HG03571 (cell line): ENCODE measurements at regions not wholly inside any gene's neighbourhood (a gene's known extent, or its start where the extent isn't known, plus 50 kb on each side); places are given as distances from the start of the nearest gene placed in this dataset.
A peak's percentile ranks its signal among the peaks of the same experiment; 100 is the strongest.

Experiments
- ATAC-seq: cut with Tn5 transposase; IDR thresholded peaks from one replicate; pipeline ENCODE4 v1.9.1; 2021; ENCODE audit not compliant: unreplicated experiment

DNA sequence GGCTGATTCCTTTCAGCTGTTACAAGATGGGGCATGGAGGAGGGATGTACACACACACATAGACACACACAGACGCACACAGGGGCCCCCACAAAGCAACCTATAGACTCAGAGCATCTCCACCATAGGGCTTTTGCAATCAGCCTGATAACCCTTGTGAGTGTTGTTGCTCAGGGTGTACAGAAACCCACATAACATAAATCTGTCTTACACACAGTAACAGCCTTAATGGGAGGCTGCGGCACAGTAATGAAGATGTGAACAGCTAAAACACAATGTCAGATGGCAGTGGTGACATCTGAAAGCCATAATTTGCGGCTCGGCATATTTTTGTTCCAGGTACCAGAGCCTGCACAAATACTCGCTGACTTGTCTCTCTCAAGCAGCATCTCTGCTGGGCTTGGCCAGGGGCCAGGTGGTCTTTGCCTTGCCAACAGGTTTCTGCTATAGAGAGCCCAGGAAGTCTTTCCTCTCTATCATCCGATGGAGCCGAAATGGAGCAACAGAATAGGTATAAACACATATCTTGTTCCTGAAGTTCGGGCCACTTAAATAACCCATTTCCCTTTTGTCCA is 357.2 kb upstream of the GATB start:
- ATAC-seq = no peak

- no peak for ATAC-seq
These were observed 356.7 kb upstream of the GATB start for GRCh38 chr4:152117520-152117919.

DNA sequence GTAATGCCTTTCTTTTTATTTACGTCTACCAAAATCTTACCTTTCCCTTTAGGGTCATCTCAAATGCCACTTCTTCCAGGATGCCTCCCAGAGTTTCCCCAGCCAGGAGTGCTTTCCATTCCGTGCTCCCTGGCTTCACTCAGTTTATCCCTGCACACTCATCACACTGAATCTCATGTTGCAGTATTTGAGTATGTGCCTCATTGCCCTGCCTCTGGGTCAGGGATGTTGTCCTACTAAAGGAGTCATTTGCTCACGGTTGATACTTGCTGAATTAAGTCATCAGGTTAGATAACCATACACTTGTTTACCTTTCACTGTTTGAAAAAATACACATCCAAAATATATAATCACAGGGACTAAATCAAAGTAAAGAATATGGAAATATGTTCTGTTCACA is 356.2 kb upstream of the GATB start:
- ATAC-seq = no peak

DNA sequence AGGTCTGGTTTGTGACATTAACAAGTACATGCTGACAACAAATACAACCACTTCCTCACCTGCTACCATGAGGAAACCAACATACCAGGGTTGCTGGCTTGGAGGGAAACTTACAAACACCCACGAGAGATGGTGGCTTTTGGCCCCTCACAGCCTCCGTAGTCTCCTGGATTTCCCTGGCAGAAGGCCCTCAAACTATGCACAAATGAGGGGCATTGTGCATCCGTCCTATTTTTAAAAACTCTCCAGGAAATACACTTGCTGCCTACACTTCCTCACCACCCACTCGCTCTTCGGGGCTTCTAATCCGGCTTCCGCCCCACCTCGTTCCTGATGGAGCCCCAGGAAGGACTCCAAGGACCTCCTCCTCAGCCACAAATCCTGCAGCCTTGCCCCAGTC is 355.0 kb upstream of the GATB start:
- no peak for ATAC-seq

DNA sequence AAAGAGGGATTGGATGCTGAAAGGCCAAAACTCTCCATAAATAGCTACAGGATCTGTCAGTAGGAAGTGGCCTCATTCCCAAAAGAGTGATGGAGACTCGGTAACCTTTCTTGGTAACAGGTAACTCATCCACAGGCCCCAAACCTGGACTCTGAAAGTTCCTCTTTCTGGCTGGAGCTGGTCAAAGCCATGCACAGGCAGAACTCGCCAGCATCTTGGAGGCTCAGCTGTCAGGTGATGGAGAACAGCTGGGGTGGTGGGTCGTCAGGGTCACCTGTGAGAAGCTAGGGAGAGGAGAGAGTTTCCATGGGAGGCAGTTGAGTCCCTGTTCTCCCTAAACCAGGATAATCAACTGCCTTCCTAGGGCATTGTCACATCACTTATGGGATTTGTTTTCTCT is 354.3 kb upstream of the GATB start:
- no peak for ATAC-seq

DNA sequence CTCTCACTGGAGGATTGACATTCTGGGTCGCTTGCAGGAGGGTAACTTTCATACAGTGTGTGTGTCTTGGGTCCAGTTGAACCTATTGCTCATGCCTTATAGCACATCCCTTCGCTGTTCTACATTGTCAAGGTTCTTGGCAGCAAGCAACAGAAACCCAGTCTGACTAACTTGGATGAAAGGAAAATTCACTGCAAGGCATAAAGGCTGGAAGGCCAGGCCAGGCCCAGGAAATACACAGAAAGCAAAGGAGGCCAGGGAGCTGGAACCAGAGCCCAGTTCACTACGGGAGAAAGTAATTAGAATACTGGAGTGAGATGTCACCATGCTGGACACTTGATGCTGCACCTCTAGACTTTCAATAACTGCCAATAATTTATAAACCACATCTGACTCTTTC is 353.8 kb upstream of the GATB start:
- no peak for ATAC-seq

DNA sequence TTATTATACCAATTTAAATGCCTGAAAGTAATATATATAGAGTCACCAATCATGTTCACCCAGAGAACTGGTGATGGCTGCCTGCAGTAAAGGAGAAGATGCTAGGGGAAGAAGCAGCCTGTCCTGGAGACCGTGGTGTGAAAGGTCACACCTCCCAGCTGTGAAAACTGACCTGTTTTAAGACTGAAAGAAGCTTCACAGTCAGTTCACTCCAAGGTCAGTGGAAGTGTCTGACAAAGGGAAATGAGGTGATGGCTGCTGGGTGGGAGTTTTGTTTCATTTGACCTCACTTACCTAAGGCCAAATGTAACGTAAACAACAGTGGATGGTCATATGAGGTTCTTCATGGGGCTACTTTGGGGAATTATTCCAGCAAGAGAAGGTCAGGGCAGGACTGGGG is 352.1 kb upstream of the GATB start:
- ATAC-seq = peak; percentile 62

GRCh38 chr4:152112190-152112589 is 351.4 kb upstream of the GATB start:
- ATAC-seq = no peak

DNA sequence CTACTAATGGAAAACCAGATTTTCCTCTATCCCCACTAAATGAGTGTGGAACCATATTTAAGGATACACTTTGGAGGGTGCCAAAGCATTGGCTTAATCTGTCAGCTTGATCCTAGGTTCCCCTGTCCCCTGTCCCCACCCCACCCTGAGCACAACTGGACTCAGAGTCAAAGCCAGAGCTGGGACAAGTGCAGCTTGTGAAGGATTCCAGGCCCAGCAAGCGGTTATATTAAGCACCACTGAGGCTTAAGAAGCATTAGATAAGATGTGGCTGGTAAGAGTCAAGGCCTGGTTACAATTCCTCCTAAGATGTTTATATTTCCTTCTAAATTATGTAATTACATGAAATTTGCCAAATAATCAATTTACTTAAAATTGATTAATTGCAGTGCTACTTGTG is 350.0 kb upstream of the GATB start:
- no peak for ATAC-seq

- ATAC-seq = no peak
These were observed 349.0 kb upstream of the GATB start for GRCh38 chr4:152109531-152110509.

GRCh38 chr4:152107736-152108500 is 347.1 kb upstream of the GATB start:
- no peak for ATAC-seq

DNA sequence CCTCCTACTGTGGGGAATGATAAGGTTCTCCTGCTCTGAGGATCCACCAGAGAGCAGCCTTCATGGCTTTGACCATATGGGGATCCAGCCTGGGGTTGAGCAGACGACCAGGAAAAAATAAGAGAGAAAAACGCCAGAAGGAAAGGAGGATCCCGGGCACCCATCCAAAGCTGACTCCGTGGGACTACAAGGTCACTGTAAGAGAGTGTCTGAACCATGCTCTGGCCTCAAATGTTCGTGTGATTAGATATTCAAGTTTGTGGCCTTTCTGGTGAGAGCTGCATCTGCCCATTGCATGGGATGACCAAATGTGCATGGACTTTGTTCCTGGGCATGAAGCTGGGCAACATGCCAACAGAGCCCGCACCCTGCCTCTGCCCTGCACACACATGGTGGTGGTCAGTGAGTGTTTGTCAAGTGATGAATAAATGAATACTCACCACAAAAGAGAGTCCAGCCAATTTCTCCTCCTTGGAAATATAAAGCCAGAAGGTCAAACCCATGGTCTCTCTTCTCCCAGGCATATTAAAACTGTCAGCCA is 346.0 kb upstream of the GATB start:
- no peak for ATAC-seq

DNA sequence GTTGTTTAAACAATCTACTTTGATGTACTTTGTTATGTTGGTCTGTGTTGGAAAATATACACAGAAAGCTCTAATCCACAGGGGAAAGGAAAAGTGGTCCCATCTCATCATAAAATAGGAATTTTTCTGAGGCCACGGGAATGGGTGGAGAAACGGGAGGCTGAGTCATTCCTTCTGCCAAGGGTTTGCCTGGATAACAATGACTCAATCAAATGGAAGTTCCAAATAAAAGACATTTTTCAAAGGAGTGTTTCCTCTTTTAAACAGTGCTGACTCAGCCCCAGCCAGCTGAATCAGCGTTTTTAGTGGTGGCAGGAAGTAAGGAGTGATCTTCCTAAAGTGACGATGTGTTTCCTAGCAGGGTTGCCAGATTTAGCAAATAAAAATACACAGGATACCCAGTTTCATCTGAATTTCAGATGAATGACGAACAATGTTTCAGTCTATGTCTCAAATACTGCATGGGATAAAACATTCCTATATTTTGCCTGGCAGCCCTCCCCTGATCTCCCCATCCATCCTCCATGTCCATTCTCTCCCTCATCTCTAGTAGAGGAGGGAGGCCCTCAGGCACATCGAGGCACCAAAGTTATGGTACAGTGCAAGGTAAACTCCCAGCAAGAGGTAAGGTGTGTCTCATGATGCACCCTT is 345.4 kb upstream of the GATB start:
- ATAC-seq = no peak

DNA sequence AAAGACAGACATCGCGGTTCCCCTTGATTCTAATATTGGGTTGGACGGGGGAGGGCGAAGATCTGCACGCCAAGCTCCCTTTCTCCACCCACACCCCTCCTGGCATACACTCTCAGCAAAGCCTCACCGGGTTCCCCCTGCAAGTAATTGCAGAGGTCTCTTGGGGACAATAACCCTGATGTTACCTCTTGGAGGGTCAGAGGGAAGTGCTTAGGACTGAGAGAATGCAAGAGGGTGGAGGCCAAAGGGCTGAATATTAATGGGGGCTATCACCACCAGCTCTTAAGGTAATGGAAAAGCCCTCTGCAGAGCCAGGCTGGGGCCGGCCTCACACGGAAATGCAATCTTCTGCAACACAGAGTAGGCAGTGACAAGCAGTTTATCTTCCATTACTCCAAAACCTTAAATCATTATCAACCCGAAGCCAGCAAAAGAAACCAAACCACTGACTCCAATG is 344.1 kb upstream of the GATB start:
- no peak for ATAC-seq

- ATAC-seq = no peak
These were observed 343.5 kb upstream of the GATB start for GRCh38 chr4:152104356-152104755.

DNA sequence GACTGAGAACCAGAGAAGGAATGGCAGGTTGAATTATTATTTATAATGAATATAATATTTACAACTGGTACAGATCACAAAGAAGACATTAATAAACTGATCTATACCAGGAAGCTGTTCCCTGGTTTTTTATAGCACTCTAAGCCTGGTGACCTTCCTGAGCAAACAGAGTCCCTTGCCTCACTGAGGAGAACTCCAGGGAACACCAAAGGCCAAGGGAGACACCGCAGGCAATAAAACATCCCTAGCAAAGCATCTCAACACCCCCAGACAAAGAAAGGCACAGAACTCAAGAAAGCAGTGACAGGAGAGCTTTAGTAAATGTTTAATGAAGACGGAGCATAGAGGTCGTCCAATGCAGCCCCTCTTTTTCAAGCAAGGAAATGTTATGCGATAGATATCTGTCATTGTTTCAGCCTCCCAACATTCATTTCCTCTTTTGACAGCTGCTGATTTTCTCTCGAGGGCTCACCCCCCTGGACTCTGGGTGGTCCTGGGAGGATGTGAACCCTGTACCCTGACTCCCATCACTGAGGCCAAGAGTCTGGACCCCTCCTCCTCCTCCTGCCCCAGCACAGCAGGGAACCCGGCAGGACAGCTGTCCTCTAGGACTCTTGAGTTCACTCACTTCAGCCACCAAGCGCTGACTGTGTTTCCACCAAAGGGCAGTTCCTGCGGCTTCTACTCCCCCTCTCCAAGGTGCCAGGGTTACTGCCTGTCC is 342.5 kb upstream of the GATB start:
- ATAC-seq = no peak

DNA sequence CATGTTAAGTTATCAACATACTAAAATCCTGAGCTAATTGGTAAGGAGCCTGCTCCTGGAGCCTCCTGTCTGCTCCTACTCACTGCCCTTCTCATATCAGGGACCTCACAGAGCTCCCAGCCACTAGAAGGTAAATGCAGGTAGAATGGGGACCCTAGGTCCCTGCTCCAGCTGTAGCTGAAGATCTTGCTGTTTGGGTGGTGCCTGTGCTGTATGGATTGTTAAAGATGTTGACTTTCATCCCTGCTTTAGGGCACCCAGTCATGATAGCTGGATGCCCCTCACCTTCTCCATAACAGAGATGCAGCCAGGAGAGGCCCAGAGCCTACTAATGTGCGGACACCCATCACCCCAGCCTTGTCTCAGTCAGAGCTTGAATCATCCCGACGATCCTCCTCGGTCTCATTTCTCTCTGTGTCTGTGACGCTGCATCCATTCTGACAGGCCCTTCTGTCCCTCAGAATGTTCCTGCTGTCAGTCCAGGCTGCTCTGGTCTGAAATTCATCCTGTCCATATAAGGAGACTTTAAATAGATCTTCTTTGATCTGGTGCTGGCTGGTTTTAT is 341.7 kb upstream of the GATB start:
- no peak for ATAC-seq

GRCh38 chr4:152101556-152102435 is 341.0 kb upstream of the GATB start:
- no peak for ATAC-seq
